ENCODE measurements at regions not wholly inside any gene's neighbourhood (a gene's known extent, or its start where the extent isn't known, plus 50 kb on each side); places are given as distances from the start of the nearest gene placed in this dataset.

- Histone ChIP-seq H3K79me1 (ENCODE audit: low read depth, low read length) (no peaks in the 10 kb centered on the region), H2BK120ac (replicated peaks; ENCODE audit: low read depth, low read length) (no peak overlapping the region), H3K4me3 (ENCODE audit: extremely low read depth in 1 of 4, insufficient read depth in 2 of 4, low read depth in 3 of 4, low read length in 4 of 4) (no peak overlapping the region), H3K9me3 (ENCODE audit: insufficient read depth in 2 of 2, low read depth in 1 of 2, low read length in 1 of 2) (no peaks in the 10 kb centered on the region), H3K56ac (replicated peaks; ENCODE audit: insufficient read length, low read depth, low read length) (no peak overlapping the region), H2AFZ (ENCODE audit: low read length) (no peak overlapping the region), H2BK20ac (ENCODE audit: low read length) (no peak overlapping the region), H4K91ac (replicated peaks; ENCODE audit: insufficient read length, low read length) (no peak overlapping the region), H3K36me3 (ENCODE audit: control insufficient read depth in 2 of 4, insufficient read depth in 4 of 4, low read length in 3 of 4) (no peaks in the 10 kb centered on the region), H3K4me2 (ENCODE audit: insufficient read depth in 1 of 2, low read depth in 2 of 2, low read length in 2 of 2) (no peak overlapping the region), H2BK5ac (ENCODE audit: low read depth, low read length) (no peak overlapping the region), H2BK15ac (ENCODE audit: low read length) (no peak overlapping the region), H4K5ac (ENCODE audit: insufficient read length, low read depth, low read length) (no peak overlapping the region), H3K27me3 (replicated peaks in 1 of 4; ENCODE audit: control insufficient read depth in 3 of 4, extremely low read depth in 1 of 4, insufficient read depth in 3 of 4, low read length in 3 of 4) (no peaks in the 10 kb centered on the region), H4K20me1 (replicated peaks in 1 of 2; ENCODE audit: control insufficient read depth in 1 of 2, insufficient read depth in 2 of 2, low read length in 2 of 2) (no peaks in the 10 kb centered on the region), H3K18ac (ENCODE audit: extremely low read depth, low read length) (no peak overlapping the region), H3K4me1 (replicated peaks in 1 of 4; ENCODE audit: control insufficient read depth in 3 of 4, insufficient read depth in 4 of 4, low read length in 3 of 4) (peaks cover 0 to 3% (median 0%) of the 10 kb centered on the region in 4 experiments; a peak in 1 of 7 replicates), H3K9ac (replicated peaks in 1 of 4; ENCODE audit: extremely low read depth in 1 of 4, low read depth in 3 of 4, low read length in 3 of 4) (no peak overlapping the region), H3K23me2 (ENCODE audit: low read depth, low read length) (no peaks in the 10 kb centered on the region), H2AK5ac (ENCODE audit: low read depth, low read length) (no peak overlapping the region), H4K8ac (ENCODE audit: extremely low read depth, insufficient read depth, low read length) (no peak overlapping the region), H3K4ac (replicated peaks; ENCODE audit: insufficient read length, low read depth, low read length) (no peak overlapping the region), H3K27ac (ENCODE audit: low read depth, low read length) (no peak overlapping the region), H3K23ac (ENCODE audit: insufficient read length) (no peak overlapping the region), H3K79me2 (ENCODE audit: control insufficient read depth in 1 of 2, insufficient read depth in 2 of 2, low read length in 2 of 2) (no peaks in the 10 kb centered on the region), H2BK12ac (ENCODE audit: low read depth, low read length) (no peak overlapping the region), H3K14ac (ENCODE audit: insufficient read length) (no peak overlapping the region)
- ChIA-PET CTCF (ENCODE audit: partially characterized antibody) (interaction anchor here (0.9 to 2.4 kb wide), 4 partner anchors 11 to 159 kb away, joined by 3 to 11 read pairs (median 4); no protein-coding TSS in a partner anchor), POLR2A (ENCODE audit: partially characterized antibody) (no interaction called here)
- 88% methylated on average over 3 of the region's 3 CpGs; no CpG with 5 or more reads in 1 of the 2 experiments for WGBS, 2 experiments (ENCODE audit: extremely low coverage in 1 of 2, insufficient coverage in 1 of 2, insufficient read length in 1 of 2, insufficient replicate concordance in 2 of 2, low coverage in 1 of 2, low lambda C conversion rate in 2 of 2, missing lambda C conversion rate in 1 of 2)
- TF ChIP-seq KDM5A (IDR thresholded peaks at IDR 0.05; ENCODE audit: low read length) (no peak), KDM4A (IDR thresholded peaks at IDR 0.05; ENCODE audit: low read depth, low read length, severe bottlenecking) (no peak), TCF12 (IDR thresholded peaks at IDR 0.05; ENCODE audit: low read depth, low read length) (no peak), JUND (IDR thresholded peaks at IDR 0.05; ENCODE audit: low read length) (no peak)
- FAIRE-seq, result no peak
- DNase-seq (ENCODE audit: low read depth in 1 of 2, low spot score in 2 of 2), result no peak
Measured at GRCh38 chr15:66959875-66960274, 105.5 kb upstream of the SMAD3 start.
